Endothelial cell of umbilical vein (primary cell): ENCODE measurements at regions not wholly inside any gene's neighbourhood (a gene's known extent, or its start where the extent isn't known, plus 50 kb on each side); places are given as distances from the start of the nearest gene placed in this dataset.
A peak's percentile ranks its signal among the peaks of the same experiment; 100 is the strongest.

Experiments used
- BruUV-seq: library from RNA; stranded (reverse); fragments of 400-500 nt; replicated peaks from 2 replicates; lab custom pipeline; 2021; lab: Mats Ljungman, UMichigan
- CTCF ChIA-PET: fragments of 300-600, 350-600 bp; sonication (Branson Sonifier 250); formaldehyde crosslinking; loops from one replicate; lab custom pipeline; 2021; ENCODE audit warnings: antibody characterized with exemption, inconsistent platforms; lab: Charles Lee
- POLR2A ChIA-PET: fragments of 300-600, 350-600 bp; sonication (Branson Sonifier 250); formaldehyde crosslinking; loops from one replicate; lab custom pipeline; 2021; ENCODE audit warnings: antibody characterized with exemption, inconsistent platforms; lab: Charles Lee
- DNase-seq: peaks from one replicate; pipeline ENCODE4 v3.0.0-alpha.2; 2011; ENCODE audit warnings: low read depth, low spot score
- FAIRE-seq: peaks from 2 replicates; lab custom pipeline; 2011; peaks lifted over from hg19 to GRCh38; lab: Jason Lieb, UNC
- H2AFZ ChIP-seq: 2 replicates; pipeline ENCODE4 v1.6.0; 2012; ENCODE audit warnings: low read depth, low read length, control low read depth, inconsistent platforms
- H3K27ac ChIP-seq: 2 replicates; pipeline ENCODE4 v1.5.1; 2011; ENCODE audit warnings: low read depth, mild to moderate bottlenecking, control low read depth, low read length, moderate library complexity; ENCODE audit not compliant: insufficient read depth
- H3K27me3 ChIP-seq, 2 experiments: 2 replicates each; pipeline versions ENCODE4 v1.6.0 to v1.6.1; 2011; ENCODE audit warnings: low read length in 2 of 2, mixed read lengths in 1 of 2; ENCODE audit not compliant: control insufficient read depth in 2 of 2, insufficient read depth in 2 of 2
- H3K36me3 ChIP-seq, 2 experiments: 2 replicates in 1 of 2; 3 replicates in 1 of 2; pipeline ENCODE4 v1.5.1; 2011; ENCODE audit warnings: low read length in 2 of 2, mild to moderate bottlenecking in 1 of 2, moderate library complexity in 1 of 2; ENCODE audit not compliant: control insufficient read depth in 2 of 2, insufficient read depth in 2 of 2; ENCODE audit errors: extremely low read depth in 1 of 2
- H3K4me1 ChIP-seq: 3 replicates; pipeline ENCODE4 v1.5.1; 2011; ENCODE audit warnings: mild to moderate bottlenecking, low read length; ENCODE audit not compliant: control insufficient read depth, insufficient read depth; ENCODE audit errors: extremely low read depth
- H3K4me2 ChIP-seq: 2 replicates; pipeline ENCODE4 v1.6.1; 2011; ENCODE audit warnings: low read length, control low read depth, mixed read lengths; ENCODE audit not compliant: insufficient read depth
- H3K4me3 ChIP-seq, 3 experiments: fragments of 200-600 bp in 1 of 3; sonication (generic), shearing (Covaris generic) in 1 of 3; replicated peaks in 1 of 3; 2 replicates each; pipeline ENCODE4 v1.5.1; 2011 to 2016; ENCODE audit warnings: control low read depth in 3 of 3, low read length in 3 of 3, mild to moderate bottlenecking in 2 of 3, inconsistent platforms in 1 of 3, low read depth in 1 of 3, moderate library complexity in 1 of 3; ENCODE audit not compliant: insufficient read depth in 1 of 3
- H3K79me2 ChIP-seq: 2 replicates; pipeline ENCODE4 v1.6.0; 2012; ENCODE audit warnings: low read length, inconsistent platforms; ENCODE audit not compliant: control insufficient read depth, insufficient read depth
- H3K9ac ChIP-seq: replicated peaks from 2 replicates; pipeline ENCODE3; 2011; ENCODE audit warnings: low read length, control low read depth; ENCODE audit not compliant: insufficient read depth; ENCODE audit errors: extremely low read depth
- H3K9me1 ChIP-seq: replicated peaks from 3 replicates; pipeline ENCODE4 v1.6.0; 2011; ENCODE audit warnings: mild to moderate bottlenecking, low read length; ENCODE audit not compliant: control insufficient read depth, insufficient read depth; ENCODE audit errors: extremely low read depth
- H3K9me3 ChIP-seq: replicated peaks from 2 replicates; pipeline ENCODE4 v1.5.1; 2012; ENCODE audit warnings: low read length, inconsistent platforms; ENCODE audit not compliant: control insufficient read depth, insufficient read depth
- H4K20me1 ChIP-seq: replicated peaks from 2 replicates; pipeline ENCODE3; 2011; ENCODE audit warnings: mild to moderate bottlenecking, low read length; ENCODE audit not compliant: control insufficient read depth, insufficient read depth; ENCODE audit errors: extremely low read depth
- EZH2 ChIP-seq: IDR thresholded peaks from 2 replicates; pipeline ENCODE4 v1.6.1; 2012; ENCODE audit warnings: borderline replicate concordance, low read depth, mild to moderate bottlenecking, moderate library complexity, low read length, inconsistent platforms; ENCODE audit not compliant: severe bottlenecking
- FOS ChIP-seq: IDR thresholded peaks from 2 replicates; pipeline ENCODE4 v1.6.1; 2011; ENCODE audit warnings: mild to moderate bottlenecking, low read length, moderate library complexity, borderline replicate concordance; ENCODE audit not compliant: insufficient read depth
- GATA2 ChIP-seq: IDR thresholded peaks from 2 replicates; pipeline ENCODE4 v1.7.0; 2011; ENCODE audit warnings: low read depth, mild to moderate bottlenecking, moderate library complexity, mixed read lengths, low read length; ENCODE audit not compliant: insufficient read length, insufficient read depth
- JUN ChIP-seq: IDR thresholded peaks from 2 replicates; pipeline ENCODE4 v1.6.1; 2011; ENCODE audit warnings: borderline replicate concordance, low read depth; ENCODE audit not compliant: insufficient read length, insufficient read depth
- MYC ChIP-seq: IDR thresholded peaks from one replicate; pipeline ENCODE4 v1.6.1; 2011; ENCODE audit warnings: mild to moderate bottlenecking, low read depth, low read length
- POLR2A ChIP-seq: IDR thresholded peaks from 2 replicates; pipeline ENCODE4 v1.6.1; 2012; ENCODE audit warnings: low read depth, mild to moderate bottlenecking, control low read depth, low read length
- POLR2AphosphoS5 ChIP-seq: IDR thresholded peaks from 2 replicates; pipeline ENCODE4 v1.6.1; 2012; ENCODE audit warnings: low read depth, mild to moderate bottlenecking, control low read depth, low read length, moderate library complexity; ENCODE audit not compliant: insufficient read depth
- dilution Hi-C: fragments of 300-500 bp; cut with MboI; formaldehyde crosslinking; loops from one replicate; pipeline ENCODE4 v1.15.0; 2019; ENCODE audit warnings: low sequenced_read_pairs; ENCODE audit not compliant: extremely low pct_ligation_motif_present
- intact Hi-C: fragments of 100-400 bp; cut with micrococcal nuclease; formaldehyde crosslinking; loops from one replicate; pipeline ENCODE4 v1.10.0; 2022
- TF ChIP-seq, protein P1 (sequence below): IDR thresholded peaks from 2 replicates; pipeline ENCODE4 v1.6.1; 2011; ENCODE audit not compliant: insufficient read depth, insufficient read length
- TF ChIP-seq, protein P2 (sequence below), 2 donors: IDR thresholded peaks; 1 replicate in 1 of 2; 2 replicates in 1 of 2; pipeline ENCODE4 v1.5.1; 2011; ENCODE audit warnings: low read length in 2 of 2, mild to moderate bottlenecking in 2 of 2, moderate library complexity in 2 of 2, control low read depth in 1 of 2, inconsistent platforms in 1 of 2, low read depth in 1 of 2; ENCODE audit not compliant: insufficient read depth in 1 of 2; ENCODE audit errors: extremely low read depth in 1 of 2

DNA sequence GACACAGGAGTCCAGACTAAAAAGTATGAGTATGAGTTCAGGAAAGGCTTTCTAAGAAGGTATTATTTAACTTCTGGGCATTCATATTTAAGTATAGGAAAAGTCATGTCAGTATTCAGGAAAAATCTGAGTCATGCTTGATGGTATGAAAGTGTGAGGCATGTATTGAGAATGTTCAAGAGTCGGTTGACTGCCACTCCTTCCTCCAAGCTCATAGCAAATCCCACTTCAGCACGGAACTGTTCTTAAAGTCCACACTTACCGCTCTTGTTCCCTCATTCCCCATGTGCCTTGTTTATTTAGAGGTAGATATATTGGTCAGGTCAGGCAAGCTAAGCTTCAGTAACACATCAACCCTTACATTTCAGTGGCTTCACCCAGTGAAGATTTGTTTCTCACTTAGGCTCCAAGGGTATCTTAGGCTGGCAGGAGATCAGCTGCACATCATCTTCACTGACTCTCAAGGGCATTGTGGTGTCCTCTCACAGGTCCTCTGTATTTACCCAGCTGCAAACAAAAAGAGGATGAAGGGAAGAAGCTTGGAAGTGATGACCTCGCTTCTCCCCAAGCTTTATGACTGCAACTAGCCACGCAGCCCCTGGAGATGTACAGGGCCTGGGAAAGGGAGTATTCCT is 1189.2 kb downstream of the EFNB2 start:
- dilution Hi-C loops (no loop called here), intact Hi-C loops (no loop called here)
- CTCF ChIA-PET = no interaction called here
- Histone ChIP-seq H3K9ac (no peak overlapping the region), H4K20me1 (no peaks in the 10 kb centered on the region), H3K9me3 (no peaks in the 10 kb centered on the region), H3K4me2 (no peak overlapping the region), H3K4me3 (no peak overlapping the region), H3K27ac (no peak overlapping the region), H2AFZ (no peak overlapping the region), H3K27me3 (no peaks in the 10 kb centered on the region), H3K4me1 (no peaks in the 10 kb centered on the region), H3K9me1 (no peaks in the 10 kb centered on the region), H3K79me2 (no peaks in the 10 kb centered on the region), H3K36me3 (no peaks in the 10 kb centered on the region)
- FAIRE-seq (no peak), DNase-seq (peak; percentile 20)
- POLR2A ChIA-PET = no interaction called here
- no TSS peak for BruUV-seq
- no peak for TF ChIP-seq POLR2AphosphoS5
- peak; percentile 25 for TF ChIP-seq FOS

DNA sequence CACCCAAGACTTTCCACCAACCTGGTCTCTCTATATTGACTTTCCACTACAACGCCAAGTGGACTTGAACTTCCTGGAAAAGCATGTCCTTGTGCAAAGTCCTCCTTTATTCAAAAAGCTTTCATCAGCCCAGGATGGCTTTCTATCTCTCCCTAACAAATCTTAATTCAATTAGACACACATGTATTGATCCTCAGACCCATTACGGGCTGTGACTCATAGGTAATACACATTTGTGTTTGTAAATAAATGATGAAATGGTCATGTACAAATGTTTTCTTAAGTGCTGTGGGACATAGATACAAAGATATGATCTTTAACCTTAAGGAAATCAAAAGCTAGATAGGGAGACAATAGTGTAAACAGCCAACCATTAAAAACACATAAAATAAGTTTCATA is 1189.7 kb downstream of the EFNB2 start:
- Histone ChIP-seq H3K79me2 (no peaks in the 10 kb centered on the region), H3K9me3 (no peaks in the 10 kb centered on the region), H2AFZ (no peak overlapping the region), H3K4me1 (no peaks in the 10 kb centered on the region), H3K27ac (no peak overlapping the region), H3K27me3 (no peaks in the 10 kb centered on the region), H3K4me3 (no peak overlapping the region), H3K4me2 (no peak overlapping the region), H3K36me3 (no peaks in the 10 kb centered on the region), H3K9ac (no peak overlapping the region), H4K20me1 (no peaks in the 10 kb centered on the region), H3K9me1 (no peaks in the 10 kb centered on the region)
- intact Hi-C loops = no loop called here
- ChIA-PET CTCF (no interaction called here), POLR2A (no interaction called here)
- dilution Hi-C loops = no loop called here
- FAIRE-seq (no peak), DNase-seq (no peak)
- BruUV-seq = no TSS peak
- TF ChIP-seq POLR2A = no peak
- no peak for TF ChIP-seq GATA2
- no peak for TF ChIP-seq POLR2AphosphoS5
- no peak for TF ChIP-seq FOS
- TF ChIP-seq JUN = no peak
- TF ChIP-seq, protein P1, sequence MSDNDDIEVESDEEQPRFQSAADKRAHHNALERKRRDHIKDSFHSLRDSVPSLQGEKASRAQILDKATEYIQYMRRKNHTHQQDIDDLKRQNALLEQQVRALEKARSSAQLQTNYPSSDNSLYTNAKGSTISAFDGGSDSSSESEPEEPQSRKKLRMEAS = no peak
- TF ChIP-seq, protein P2, sequence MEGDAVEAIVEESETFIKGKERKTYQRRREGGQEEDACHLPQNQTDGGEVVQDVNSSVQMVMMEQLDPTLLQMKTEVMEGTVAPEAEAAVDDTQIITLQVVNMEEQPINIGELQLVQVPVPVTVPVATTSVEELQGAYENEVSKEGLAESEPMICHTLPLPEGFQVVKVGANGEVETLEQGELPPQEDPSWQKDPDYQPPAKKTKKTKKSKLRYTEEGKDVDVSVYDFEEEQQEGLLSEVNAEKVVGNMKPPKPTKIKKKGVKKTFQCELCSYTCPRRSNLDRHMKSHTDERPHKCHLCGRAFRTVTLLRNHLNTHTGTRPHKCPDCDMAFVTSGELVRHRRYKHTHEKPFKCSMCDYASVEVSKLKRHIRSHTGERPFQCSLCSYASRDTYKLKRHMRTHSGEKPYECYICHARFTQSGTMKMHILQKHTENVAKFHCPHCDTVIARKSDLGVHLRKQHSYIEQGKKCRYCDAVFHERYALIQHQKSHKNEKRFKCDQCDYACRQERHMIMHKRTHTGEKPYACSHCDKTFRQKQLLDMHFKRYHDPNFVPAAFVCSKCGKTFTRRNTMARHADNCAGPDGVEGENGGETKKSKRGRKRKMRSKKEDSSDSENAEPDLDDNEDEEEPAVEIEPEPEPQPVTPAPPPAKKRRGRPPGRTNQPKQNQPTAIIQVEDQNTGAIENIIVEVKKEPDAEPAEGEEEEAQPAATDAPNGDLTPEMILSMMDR (IDR thresholded peaks at IDR 0.05; ENCODE audit: extremely low read depth in 1 of 2, insufficient read depth in 1 of 2, low read depth in 1 of 2, low read length in 2 of 2) = no peak
- no peak for TF ChIP-seq MYC
- TF ChIP-seq EZH2 = no peak
